H1 (cell line): ENCODE measurements at regions not wholly inside any gene's neighbourhood (a gene's known extent, or its start where the extent isn't known, plus 50 kb on each side); places are given as distances from the start of the nearest gene placed in this dataset.

ENCODE experiments used
- CTCF ChIA-PET: fragments of 300-600 bp; sonication (Branson Sonifier 250); formaldehyde crosslinking; loops from one replicate; lab custom pipeline; 2021; ENCODE audit not compliant: partially characterized antibody; lab: Charles Lee
- POLR2A ChIA-PET: fragments of 300-600 bp; sonication (Branson Sonifier 250); formaldehyde crosslinking; loops from one replicate; lab custom pipeline; 2021; ENCODE audit warnings: inconsistent platforms; ENCODE audit not compliant: partially characterized antibody; lab: Charles Lee
- DNase-seq, 2 experiments: peaks; one replicate each; pipeline versions ENCODE4 v3.0.0 to v3.0.0-alpha.2; 2010 to 2022; ENCODE audit warnings: low spot score in 2 of 2, low read depth in 1 of 2, mixed read lengths in 1 of 2
- FAIRE-seq: peaks from 2 replicates; lab custom pipeline; 2011; peaks lifted over from hg19 to GRCh38; lab: Jason Lieb, UNC
- H2AFZ ChIP-seq: 2 replicates; pipeline ENCODE4 v1.8.1; 2012; ENCODE audit warnings: low read length, inconsistent platforms
- H2AK5ac ChIP-seq: 2 replicates; pipeline ENCODE4 v1.6.1; 2013; ENCODE audit warnings: low read depth, low read length
- H2BK120ac ChIP-seq: replicated peaks from 2 replicates; pipeline ENCODE3; 2013; ENCODE audit warnings: low read depth, low read length, inconsistent platforms
- H2BK12ac ChIP-seq: 2 replicates; pipeline ENCODE4 v1.6.1; 2013; ENCODE audit warnings: low read depth, low read length
- H2BK15ac ChIP-seq: 2 replicates; pipeline ENCODE4 v1.6.1; 2013; ENCODE audit warnings: low read length
- H2BK20ac ChIP-seq: 2 replicates; pipeline ENCODE4 v1.6.1; 2013; ENCODE audit warnings: low read length
- H2BK5ac ChIP-seq: 2 replicates; pipeline ENCODE4 v1.6.1; 2013; ENCODE audit warnings: low read depth, low read length
- H3K14ac ChIP-seq: 2 replicates; pipeline ENCODE4 v1.6.1; 2013; ENCODE audit warnings: inconsistent platforms; ENCODE audit not compliant: insufficient read length
- H3K18ac ChIP-seq: 2 replicates; pipeline ENCODE4 v1.6.1; 2013; ENCODE audit warnings: low read length; ENCODE audit errors: extremely low read depth
- H3K23ac ChIP-seq: 2 replicates; pipeline ENCODE4 v1.6.1; 2013; ENCODE audit warnings: inconsistent platforms; ENCODE audit not compliant: insufficient read length
- H3K23me2 ChIP-seq: 2 replicates; pipeline ENCODE4 v1.6.1; 2013; ENCODE audit warnings: low read depth, low read length
- H3K27ac ChIP-seq: 2 replicates; pipeline ENCODE4 v1.6.1; 2011; ENCODE audit warnings: low read depth, low read length, inconsistent platforms
- H3K27me3 ChIP-seq, 4 experiments: replicated peaks in 1 of 4; 1 replicate in 1 of 4; 2 replicates in 3 of 4; pipeline versions ENCODE4 v1.6.1 to v1.8.1; 2011 to 2013; ENCODE audit warnings: low read length in 3 of 4, mild to moderate bottlenecking in 3 of 4, inconsistent platforms in 2 of 4, mixed read lengths in 2 of 4, moderate library complexity in 1 of 4; ENCODE audit not compliant: control insufficient read depth in 3 of 4, insufficient read depth in 3 of 4; ENCODE audit errors: extremely low read depth in 1 of 4
- H3K36me3 ChIP-seq, 4 experiments: 2 replicates each; pipeline versions ENCODE4 v1.6.1 to v1.8.1; 2011 to 2013; ENCODE audit warnings: mild to moderate bottlenecking in 4 of 4, low read length in 3 of 4, moderate library complexity in 2 of 4, control low read depth in 1 of 4, inconsistent platforms in 1 of 4; ENCODE audit not compliant: insufficient read depth in 4 of 4, control insufficient read depth in 2 of 4
- H3K4ac ChIP-seq: replicated peaks from 2 replicates; pipeline ENCODE3; 2013; ENCODE audit warnings: low read length, low read depth, mixed read lengths, inconsistent platforms; ENCODE audit not compliant: insufficient read length
- H3K4me1 ChIP-seq, 4 experiments: replicated peaks in 1 of 4; 1 replicate in 1 of 4; 2 replicates in 3 of 4; pipeline versions ENCODE4 v1.6.1 to v1.8.1; 2011 to 2013; ENCODE audit warnings: low read length in 3 of 4, inconsistent platforms in 2 of 4, mixed read lengths in 1 of 4; ENCODE audit not compliant: insufficient read depth in 4 of 4, control insufficient read depth in 3 of 4
- H3K4me2 ChIP-seq, 2 experiments: 2 replicates each; pipeline versions ENCODE4 v1.6.1 to v1.8.1; 2011 to 2013; ENCODE audit warnings: low read depth in 2 of 2, low read length in 2 of 2, control low read depth in 1 of 2, inconsistent platforms in 1 of 2, mild to moderate bottlenecking in 1 of 2; ENCODE audit not compliant: insufficient read depth in 1 of 2
- H3K4me3 ChIP-seq, 4 experiments: fragments of 200-600, 300-600 bp in 1 of 4; sonication (generic), shearing (Covaris generic), sonication (Bioruptor Twin) in 1 of 4; 2 replicates each; pipeline versions ENCODE4 v1.5.1 to v1.8.1; 2011 to 2016; ENCODE audit warnings: low read length in 4 of 4, low read depth in 3 of 4, control low read depth in 2 of 4, inconsistent platforms in 2 of 4, mild to moderate bottlenecking in 2 of 4, mixed read lengths in 1 of 4, moderate library complexity in 1 of 4; ENCODE audit not compliant: insufficient read depth in 2 of 4; ENCODE audit errors: extremely low read depth in 1 of 4
- H3K56ac ChIP-seq: replicated peaks from 2 replicates; pipeline ENCODE3; 2013; ENCODE audit warnings: low read depth, mild to moderate bottlenecking, mixed read lengths, low read length, inconsistent platforms; ENCODE audit not compliant: insufficient read length
- H3K79me1 ChIP-seq: 2 replicates; pipeline ENCODE4 v1.6.1; 2013; ENCODE audit warnings: low read depth, low read length, control low read depth
- H3K79me2 ChIP-seq, 2 experiments: 2 replicates each; pipeline versions ENCODE4 v1.6.1 to v1.8.1; 2012 to 2013; ENCODE audit warnings: low read length in 2 of 2, mild to moderate bottlenecking in 2 of 2, inconsistent platforms in 1 of 2; ENCODE audit not compliant: insufficient read depth in 2 of 2, control insufficient read depth in 1 of 2
- H3K9ac ChIP-seq, 4 experiments: replicated peaks in 1 of 4; 1 replicate in 1 of 4; 2 replicates in 3 of 4; pipeline versions ENCODE4 v1.6.1 to v1.8.1; 2011 to 2013; ENCODE audit warnings: low read depth in 3 of 4, low read length in 3 of 4, control low read depth in 2 of 4, mild to moderate bottlenecking in 2 of 4, moderate library complexity in 2 of 4, inconsistent platforms in 1 of 4; ENCODE audit errors: extremely low read depth in 1 of 4
- H3K9me3 ChIP-seq, 2 experiments: 2 replicates each; pipeline versions ENCODE4 v1.6.1 to v1.8.1; 2012 to 2013; ENCODE audit warnings: mild to moderate bottlenecking in 2 of 2, moderate library complexity in 2 of 2, control low read depth in 1 of 2, inconsistent platforms in 1 of 2, low read depth in 1 of 2, low read length in 1 of 2, mixed read lengths in 1 of 2; ENCODE audit not compliant: insufficient read depth in 2 of 2
- H4K20me1 ChIP-seq, 2 experiments: replicated peaks in 1 of 2; 2 replicates each; pipeline versions ENCODE3 to v1.8.1; 2011 to 2013; ENCODE audit warnings: inconsistent platforms in 2 of 2, low read length in 2 of 2, mild to moderate bottlenecking in 1 of 2; ENCODE audit not compliant: insufficient read depth in 2 of 2, control insufficient read depth in 1 of 2
- H4K5ac ChIP-seq: 2 replicates; pipeline ENCODE4 v1.6.1; 2013; ENCODE audit warnings: low read length, low read depth, mixed read lengths, inconsistent platforms; ENCODE audit not compliant: insufficient read length
- H4K8ac ChIP-seq: 2 replicates; pipeline ENCODE4 v1.8.0; 2013; ENCODE audit warnings: mild to moderate bottlenecking, moderate library complexity, low read length, inconsistent platforms; ENCODE audit not compliant: insufficient read depth; ENCODE audit errors: extremely low read depth
- H4K91ac ChIP-seq: replicated peaks from 2 replicates; pipeline ENCODE3; 2013; ENCODE audit warnings: low read length, mixed read lengths, inconsistent platforms; ENCODE audit not compliant: insufficient read length
- CHD1 ChIP-seq: IDR thresholded peaks from 2 replicates; pipeline ENCODE4 v1.6.1; 2012; ENCODE audit warnings: low read depth, low read length, improper control_type of control experiment
- GTF2F1 ChIP-seq: IDR thresholded peaks from 2 replicates; pipeline ENCODE4 v1.6.1; 2012; ENCODE audit warnings: low read depth, low read length, improper control_type of control experiment, borderline replicate concordance
- HDAC2 ChIP-seq, 2 experiments: fragments of 300-600 bp in 1 of 2; sonication (generic) in 1 of 2; IDR thresholded peaks; 2 replicates each; pipeline ENCODE4 v1.6.1; 2011 to 2012; ENCODE audit warnings: low read depth in 2 of 2, low read length in 2 of 2, mild to moderate bottlenecking in 2 of 2, moderate library complexity in 2 of 2, borderline replicate concordance in 1 of 2, inconsistent platforms in 1 of 2
- JUN ChIP-seq: IDR thresholded peaks from 2 replicates; pipeline ENCODE4 v1.6.1; 2011; ENCODE audit warnings: low read depth, mild to moderate bottlenecking, improper control_type of control experiment, low read length
- JUND ChIP-seq: IDR thresholded peaks from 2 replicates; pipeline ENCODE4 v1.6.1; 2011; ENCODE audit warnings: mild to moderate bottlenecking, improper control_type of control experiment, low read length
- POU5F1 ChIP-seq: IDR thresholded peaks from 2 replicates; pipeline ENCODE4 v1.6.1; 2011; ENCODE audit warnings: low read depth, mild to moderate bottlenecking, low read length, moderate library complexity
- RAD21 ChIP-seq, 2 experiments: IDR thresholded peaks in 1 of 2; conservative IDR thresholded peaks in 1 of 2; 2 replicates each; pipeline ENCODE4 v1.6.1; 2011; ENCODE audit warnings: low read depth in 2 of 2, low read length in 2 of 2, improper control_type of control experiment in 1 of 2, inconsistent platforms in 1 of 2, mild to moderate bottlenecking in 1 of 2, moderate library complexity in 1 of 2
- SRF ChIP-seq: IDR thresholded peaks from 2 replicates; pipeline ENCODE4 v1.6.1; 2011; ENCODE audit warnings: mild to moderate bottlenecking, low read depth, low read length, moderate library complexity
- SUZ12 ChIP-seq: fragments of 200-600 bp; sonication (generic); IDR thresholded peaks from 2 replicates; pipeline ENCODE4 v1.6.1; 2012; ENCODE audit warnings: mild to moderate bottlenecking, inconsistent platforms, low read length, moderate library complexity, mixed read lengths
- WGBS, 2 experiments: shearing (Covaris generic) in 1 of 2; methylation state at CpG; one replicate each; pipeline versions ENCODE4 v1.1.6 to v1.1.7; 2013 to 2015; ENCODE audit warnings: low lambda C conversion rate in 2 of 2, mixed read lengths in 2 of 2, inconsistent platforms in 1 of 2, low coverage in 1 of 2, missing lambda C conversion rate in 1 of 2; ENCODE audit not compliant: insufficient replicate concordance in 2 of 2, insufficient coverage in 1 of 2, insufficient read length in 1 of 2; ENCODE audit errors: extremely low coverage in 1 of 2, missing lambda C conversion rate in 1 of 2; 5-methylcytosine and 5-hydroxymethylcytosine counted together

DNA sequence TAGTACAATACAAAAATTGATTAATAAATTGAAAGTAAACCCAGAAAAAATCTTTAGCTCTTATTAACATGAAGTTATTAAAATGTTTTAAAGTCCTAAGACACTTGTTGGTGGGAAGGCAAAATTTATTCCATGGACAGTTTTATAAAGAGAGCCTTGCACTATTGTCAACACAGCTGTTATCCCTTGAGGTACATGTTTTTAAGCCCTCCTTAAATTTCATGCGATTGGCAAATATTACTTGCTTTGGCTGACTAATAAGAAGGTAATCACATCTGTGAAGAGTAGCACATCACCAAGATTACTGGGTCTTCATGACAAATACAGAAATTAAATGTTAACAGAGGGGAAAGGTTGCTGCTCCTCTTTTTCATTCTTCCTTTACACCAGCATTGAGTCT lies 611.1 kb downstream of the BRINP3 start:
- CTCF ChIA-PET = no interaction called here

More for the DNA sequence above, 611.1 kb downstream of the BRINP3 start:
- H3K23ac ChIP-seq = no peak overlapping the region
- no peaks in the 10 kb centered on the region for H3K4me1 ChIP-seq
- no peak overlapping the region for H2BK15ac ChIP-seq
- H3K18ac ChIP-seq = no peak overlapping the region
- no peaks in the 10 kb centered on the region for H3K27me3 ChIP-seq
- H3K27ac ChIP-seq = no peak overlapping the region
- H2BK5ac ChIP-seq = no peak overlapping the region
- H3K23me2 ChIP-seq = no peaks in the 10 kb centered on the region
- no peaks in the 10 kb centered on the region for H3K36me3 ChIP-seq
- no peak overlapping the region for H3K4me3 ChIP-seq
- H3K9me3 ChIP-seq = no peaks in the 10 kb centered on the region
- H3K4ac ChIP-seq = no peak overlapping the region
- H4K5ac ChIP-seq = no peak overlapping the region
- no peak overlapping the region for H3K9ac ChIP-seq
- no peaks in the 10 kb centered on the region for H3K79me1 ChIP-seq
- DNase-seq = no peak
- no peak overlapping the region for H2BK20ac ChIP-seq
- no peak overlapping the region for H2BK120ac ChIP-seq
- no peak overlapping the region for H3K14ac ChIP-seq
- FAIRE-seq = no peak
- TF ChIP-seq JUN = no peak
- no peak for TF ChIP-seq GTF2F1
- no peak for TF ChIP-seq RAD21 (IDR thresholded peaks at IDR 0.05 in 1 of 2, conservative IDR thresholded peaks at IDR 0.05 in 1 of 2; ENCODE audit: low read depth in 2 of 2, low read length in 2 of 2)
- no peak for TF ChIP-seq SRF
- TF ChIP-seq JUND = no peak
- no peak for TF ChIP-seq SUZ12
- TF ChIP-seq POU5F1 = no peak
- TF ChIP-seq HDAC2 (IDR thresholded peaks at IDR 0.05; ENCODE audit: borderline replicate concordance in 1 of 2, low read depth in 2 of 2, low read length in 2 of 2) = no peak
- TF ChIP-seq CHD1 = no peak
- 88% methylated on average over 1 of the region's 1 CpG; no CpG with 5 or more reads in 1 of the 2 experiments for WGBS, 2 experiments
- POLR2A ChIA-PET = no interaction called here
- no peaks in the 10 kb centered on the region for H4K20me1 ChIP-seq
- H2AFZ ChIP-seq = no peak overlapping the region
- H3K79me2 ChIP-seq = no peaks in the 10 kb centered on the region
- H4K91ac ChIP-seq = no peak overlapping the region
- no peak overlapping the region for H2AK5ac ChIP-seq
- no peak overlapping the region for H3K4me2 ChIP-seq
- no peak overlapping the region for H3K56ac ChIP-seq
- no peak overlapping the region for H2BK12ac ChIP-seq
- H4K8ac ChIP-seq = no peak overlapping the region
